SJCRH30 (cell line): ENCODE measurements at regions not wholly inside any gene's neighbourhood (a gene's known extent, or its start where the extent isn't known, plus 50 kb on each side); places are given as distances from the start of the nearest gene placed in this dataset.
"Not testable (repeated sequence)": the region's sequence is repeated elsewhere in the genome, so short reads cannot be mapped to it uniquely, and the experiment has no call there.

Experiments
- DNase-seq, 2 experiments: peaks; one replicate each; pipeline ENCODE4 v3.0.0-alpha.2; 2015 to 2020
- H3K27ac ChIP-seq: fragments of 250-450 bp; sonication (Bioruptor Pico); 2 replicates; pipeline ENCODE4 v1.5.1; 2020; ENCODE audit warnings: mild to moderate bottlenecking, moderate library complexity
- H3K27me3 ChIP-seq: fragments of 250-450 bp; sonication (Bioruptor Pico); 2 replicates; pipeline ENCODE4 v1.5.1; 2020; ENCODE audit warnings: mild to moderate bottlenecking, moderate library complexity
- H3K36me3 ChIP-seq: fragments of 250-450 bp; sonication (Bioruptor Pico); 2 replicates; pipeline ENCODE4 v1.5.1; 2020; ENCODE audit warnings: mild to moderate bottlenecking, moderate library complexity
- H3K4me1 ChIP-seq: fragments of 250-450 bp; sonication (Bioruptor Pico); 2 replicates; pipeline ENCODE4 v1.5.1; 2020; ENCODE audit warnings: mild to moderate bottlenecking, moderate library complexity
- H3K4me3 ChIP-seq: fragments of 250-450 bp; sonication (Bioruptor Pico); 2 replicates; pipeline ENCODE4 v1.5.1; 2020; ENCODE audit warnings: mild to moderate bottlenecking, moderate library complexity
- H3K9me3 ChIP-seq: fragments of 250-450 bp; sonication (Bioruptor Pico); replicated peaks from 2 replicates; pipeline ENCODE4 v1.5.1; 2020; ENCODE audit warnings: mild to moderate bottlenecking, moderate library complexity

DNA sequence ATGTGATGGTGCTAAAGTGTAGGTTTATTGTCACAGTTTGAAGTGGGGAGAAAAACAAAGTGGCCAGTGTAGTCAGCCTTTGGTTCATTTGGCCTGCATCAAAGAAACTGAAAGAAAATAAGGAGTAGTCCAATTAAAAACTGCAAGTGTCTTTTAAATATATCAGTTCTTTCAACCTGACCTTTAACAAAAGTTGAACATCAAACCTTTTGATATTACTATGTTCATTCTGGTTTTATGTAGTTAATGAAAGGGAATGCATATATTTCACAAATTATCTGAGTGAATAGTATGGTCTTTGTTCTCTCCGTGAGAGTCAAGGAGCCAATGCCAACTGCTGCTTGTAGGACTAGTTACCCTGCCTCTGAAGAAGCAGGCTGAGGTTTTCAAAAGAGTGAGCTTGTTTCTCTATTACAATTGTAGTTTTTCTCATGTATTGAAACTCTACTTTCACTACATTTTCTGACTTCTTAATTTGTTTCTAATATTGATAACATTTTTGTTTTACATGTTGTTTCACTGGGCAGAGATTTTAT is 1160.8 kb upstream of the LRRTM3 start:
- H3K36me3 ChIP-seq: no peaks in the 10 kb centered on the region
- no peak overlapping the region for H3K27ac ChIP-seq
- H3K4me1 ChIP-seq: no peaks in the 10 kb centered on the region
- DNase-seq: no peak
- H3K4me3 ChIP-seq: no peak overlapping the region
- no peaks in the 10 kb centered on the region for H3K9me3 ChIP-seq
- no peaks in the 10 kb centered on the region for H3K27me3 ChIP-seq

DNA sequence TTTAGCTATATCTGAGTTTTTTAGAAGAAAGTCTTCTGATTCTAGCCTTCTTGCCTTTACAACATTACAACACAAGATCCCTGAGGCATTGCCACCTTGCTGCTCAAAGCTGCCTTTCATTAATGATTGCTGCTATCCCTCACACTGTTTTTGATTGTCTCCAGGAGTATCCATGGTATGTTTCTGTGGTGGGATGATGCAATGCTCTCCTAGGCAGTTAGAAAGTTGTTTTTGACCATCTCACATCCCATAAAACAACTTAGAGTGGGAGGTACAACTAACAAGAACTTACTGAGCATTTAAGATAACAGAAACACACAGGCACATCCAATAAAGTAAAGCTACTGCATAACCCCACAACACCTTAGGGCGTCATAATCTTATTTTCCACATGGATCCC is 1156.0 kb upstream of the LRRTM3 start:
- Histone ChIP-seq H3K9me3 (no peaks in the 10 kb centered on the region), H3K27me3 (no peaks in the 10 kb centered on the region), H3K4me1 (no peaks in the 10 kb centered on the region), H3K4me3 (no peak overlapping the region), H3K36me3 (no peaks in the 10 kb centered on the region), H3K27ac (no peak overlapping the region)
- no peak for DNase-seq

DNA sequence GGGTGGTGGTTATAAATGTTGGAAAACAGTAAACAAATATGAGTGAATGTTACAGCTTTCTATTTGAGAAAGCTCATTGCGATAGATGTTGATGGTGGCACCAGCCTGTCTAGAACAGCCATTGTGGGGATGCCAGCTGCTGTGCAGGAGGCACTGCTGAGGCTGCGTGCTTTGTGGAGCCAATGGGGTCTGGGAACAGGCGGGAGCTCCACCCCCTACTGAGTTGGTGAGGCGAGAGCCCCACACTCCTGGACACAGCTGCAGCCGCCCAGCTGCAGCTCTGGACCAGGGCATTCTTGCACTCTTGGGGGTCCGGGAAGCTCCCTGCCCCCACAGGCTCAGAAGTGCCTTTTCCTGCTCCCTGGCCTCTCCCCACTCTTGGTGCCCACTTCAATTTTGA is 1147.1 kb upstream of the LRRTM3 start:
- no peak for DNase-seq
- Histone ChIP-seq H3K9me3 (no peaks in the 10 kb centered on the region), H3K4me1 (no peaks in the 10 kb centered on the region), H3K27me3 (no peaks in the 10 kb centered on the region), H3K27ac (no peak overlapping the region), H3K36me3 (no peaks in the 10 kb centered on the region), H3K4me3 (no peak overlapping the region)

DNA sequence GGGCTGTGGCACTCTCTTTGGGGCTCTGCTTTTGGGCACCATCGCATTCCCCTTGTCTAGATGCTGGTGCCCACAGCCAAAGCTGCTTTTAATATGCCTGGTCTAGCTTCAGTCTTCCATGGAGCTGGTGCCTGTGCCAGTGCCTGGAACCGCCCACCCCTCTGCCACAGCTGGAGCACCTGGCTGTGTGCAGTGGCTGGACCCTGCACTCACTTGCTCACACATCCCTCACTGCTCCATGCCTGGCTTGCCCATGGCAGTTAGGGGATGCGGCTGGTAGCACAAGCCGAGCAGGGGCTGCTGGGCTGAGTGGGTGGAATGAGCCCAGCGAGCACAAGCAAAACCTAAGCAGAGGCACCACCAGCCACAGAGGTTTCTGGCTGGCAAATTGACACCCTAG is 1145.9 kb upstream of the LRRTM3 start:
- Histone ChIP-seq H3K27ac (no peak overlapping the region), H3K4me3 (no peak overlapping the region), H3K27me3 (no peaks in the 10 kb centered on the region), H3K4me1 (no peaks in the 10 kb centered on the region), H3K9me3 (no peaks in the 10 kb centered on the region), H3K36me3 (no peaks in the 10 kb centered on the region)
- DNase-seq: no peak

DNA sequence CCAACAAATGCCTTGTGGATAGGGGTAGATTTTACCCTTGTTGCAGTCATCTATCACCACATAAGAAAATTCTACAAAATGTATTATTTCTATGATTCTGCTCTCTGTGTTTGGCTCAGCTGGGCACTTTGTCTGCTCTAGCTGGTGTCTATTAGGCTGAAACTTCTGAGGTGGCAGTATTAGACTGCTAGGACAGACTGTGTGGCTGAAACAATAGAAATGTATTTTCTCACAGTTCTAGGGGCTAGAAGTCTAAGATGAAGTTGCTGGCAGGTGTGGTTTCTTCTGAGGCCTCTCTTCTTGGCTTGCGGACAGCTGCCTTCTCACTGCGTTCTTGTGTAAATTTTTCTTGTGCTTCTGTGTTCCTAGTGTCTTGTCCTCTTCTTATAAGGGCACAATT is 1139.6 kb upstream of the LRRTM3 start:
- H3K27me3 ChIP-seq: no peaks in the 10 kb centered on the region
- H3K36me3 ChIP-seq: no peaks in the 10 kb centered on the region
- DNase-seq: no peak
- H3K27ac ChIP-seq: no peak overlapping the region
- H3K9me3 ChIP-seq: no peaks in the 10 kb centered on the region
- no peaks in the 10 kb centered on the region for H3K4me1 ChIP-seq
- H3K4me3 ChIP-seq: no peak overlapping the region

DNA sequence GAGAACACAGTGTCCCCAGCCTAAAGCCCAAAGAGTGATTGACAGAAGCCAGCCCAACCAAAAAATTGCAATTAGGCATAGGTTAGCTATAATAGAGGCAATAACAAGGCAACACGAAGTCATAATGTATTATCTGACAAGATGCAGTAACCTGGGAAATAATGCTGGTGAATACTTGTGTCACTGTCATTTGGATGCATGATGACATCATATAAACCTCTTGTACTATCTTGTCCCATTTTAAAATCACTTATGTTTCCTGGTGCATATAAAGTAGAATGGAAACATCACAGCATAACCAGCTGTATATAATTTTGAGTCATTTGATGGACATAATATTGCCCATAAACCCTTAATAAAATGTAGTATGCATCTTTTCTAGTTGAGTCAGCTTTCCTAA is 1138.3 kb upstream of the LRRTM3 start:
- Histone ChIP-seq H3K4me1 (no peaks in the 10 kb centered on the region), H3K9me3 (no peaks in the 10 kb centered on the region), H3K36me3 (no peaks in the 10 kb centered on the region), H3K27ac (no peak overlapping the region), H3K4me3 (no peak overlapping the region), H3K27me3 (no peaks in the 10 kb centered on the region)
- DNase-seq: no peak

DNA sequence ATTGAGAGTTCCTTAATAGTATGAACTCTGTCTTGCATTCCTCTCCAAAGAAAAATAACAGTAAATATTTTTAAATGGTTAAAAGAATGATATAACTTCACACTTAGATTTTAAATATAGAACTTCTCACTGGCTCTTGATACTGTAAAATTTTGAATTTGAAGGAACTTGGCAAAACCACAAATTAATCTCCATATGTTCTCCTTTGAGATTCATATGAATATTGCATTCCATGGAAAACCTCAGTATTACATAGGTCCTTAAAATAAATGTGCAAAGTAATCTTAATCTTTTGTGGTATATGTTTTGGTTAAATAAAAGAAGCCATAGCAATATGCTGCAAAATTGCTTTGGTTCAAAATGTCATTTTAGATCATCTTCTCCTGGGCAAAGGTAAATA is 1137.6 kb upstream of the LRRTM3 start:
- no peak for DNase-seq
- Histone ChIP-seq H3K4me1 (peaks cover under 1% of the 10 kb centered on the region; the same call in 1 of the 2 replicates), H3K36me3 (no peaks in the 10 kb centered on the region), H3K4me3 (no peak overlapping the region), H3K9me3 (no peaks in the 10 kb centered on the region), H3K27me3 (no peaks in the 10 kb centered on the region), H3K27ac (no peak overlapping the region)

DNA sequence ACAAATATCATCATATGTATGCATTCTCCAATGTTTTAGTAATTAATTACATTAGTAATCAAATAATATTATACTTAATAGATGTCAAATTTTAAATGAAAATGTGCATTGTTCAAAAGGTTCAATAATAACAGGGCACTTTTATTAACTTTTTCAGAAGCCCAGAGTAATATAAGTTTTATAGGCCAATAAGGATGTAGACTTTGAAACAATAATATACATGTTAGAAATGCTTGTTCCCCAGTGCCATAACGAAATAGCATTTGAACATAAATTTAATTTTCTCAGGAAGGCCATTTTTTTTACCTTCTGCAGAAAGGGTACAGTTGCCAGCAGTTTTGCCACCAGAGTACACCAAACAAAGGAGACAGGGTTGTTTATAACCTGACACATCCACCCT is 1133.9 kb upstream of the LRRTM3 start:
- no peak overlapping the region for H3K4me3 ChIP-seq
- no peaks in the 10 kb centered on the region for H3K36me3 ChIP-seq
- peaks cover 12% of the 10 kb centered on the region for H3K4me1 ChIP-seq
- DNase-seq: no peak
- no peaks in the 10 kb centered on the region for H3K9me3 ChIP-seq
- no peaks in the 10 kb centered on the region for H3K27me3 ChIP-seq
- H3K27ac ChIP-seq: no peak overlapping the region

DNA sequence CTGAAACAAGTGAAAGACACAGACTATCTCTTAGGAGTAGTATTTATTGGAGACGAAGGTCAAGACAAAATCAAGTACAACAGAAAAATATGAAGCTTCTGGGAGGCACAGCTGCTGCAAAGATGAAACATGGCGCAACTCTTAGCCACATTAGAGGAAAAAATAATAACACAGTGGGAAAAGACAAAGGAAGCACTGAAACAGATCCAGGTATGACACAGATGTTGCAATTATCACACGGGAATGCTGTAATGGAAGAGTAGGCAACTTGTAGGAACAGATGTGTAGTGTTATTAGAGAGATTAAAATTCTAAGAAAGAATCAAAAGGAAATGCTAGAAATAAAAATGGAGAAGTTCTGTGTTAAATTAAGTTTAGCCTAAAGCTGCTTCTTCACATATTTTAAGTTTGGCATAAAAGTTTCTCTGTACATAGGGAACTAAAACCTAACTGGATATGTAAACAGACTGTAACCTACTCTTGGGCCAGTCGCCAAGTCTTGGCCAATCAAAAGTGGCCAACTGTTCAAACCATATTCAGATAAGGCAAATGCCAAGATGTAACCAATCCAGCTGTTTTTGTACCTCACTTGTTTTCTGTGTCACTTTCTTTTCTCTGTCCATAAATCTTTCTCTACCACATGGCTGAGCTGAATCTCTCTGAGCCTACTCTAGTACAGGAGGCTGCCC is 1132.0 kb upstream of the LRRTM3 start:
- peak; percentile 38 to 70 for DNase-seq
- no peak overlapping the region for H3K4me3 ChIP-seq
- H3K27me3 ChIP-seq: no peaks in the 10 kb centered on the region
- H3K4me1 ChIP-seq: peaks cover 12% of the 10 kb centered on the region
- peak overlapping the region; percentile 33 for H3K27ac ChIP-seq
- H3K36me3 ChIP-seq: no peaks in the 10 kb centered on the region
- H3K9me3 ChIP-seq: no peaks in the 10 kb centered on the region

DNA sequence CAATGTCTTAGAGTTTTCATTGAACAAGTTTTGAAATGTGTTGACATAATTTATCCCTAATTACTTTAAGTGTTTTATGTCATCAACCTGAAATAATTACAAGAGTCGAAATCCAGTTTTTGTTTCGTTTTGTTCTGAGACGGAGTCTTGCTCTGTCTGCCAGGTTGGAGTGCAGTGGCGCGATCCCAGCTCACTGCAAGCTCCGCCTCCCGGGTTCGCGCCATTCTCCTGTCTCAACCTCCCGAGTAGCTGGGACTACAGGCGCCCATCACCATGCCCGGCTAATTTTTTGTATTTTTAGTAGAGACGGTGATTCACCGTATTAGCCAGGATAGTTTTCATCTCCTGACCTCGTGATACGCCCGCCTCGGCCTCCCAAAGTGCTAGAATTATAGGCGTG is 1131.0 kb upstream of the LRRTM3 start:
- not testable (repeated sequence) for DNase-seq, H3K36me3 ChIP-seq, H3K4me3 ChIP-seq, H3K27ac ChIP-seq, H3K9me3 ChIP-seq, H3K27me3 ChIP-seq
- peaks cover 12% of the 10 kb centered on the region for H3K4me1 ChIP-seq

DNA sequence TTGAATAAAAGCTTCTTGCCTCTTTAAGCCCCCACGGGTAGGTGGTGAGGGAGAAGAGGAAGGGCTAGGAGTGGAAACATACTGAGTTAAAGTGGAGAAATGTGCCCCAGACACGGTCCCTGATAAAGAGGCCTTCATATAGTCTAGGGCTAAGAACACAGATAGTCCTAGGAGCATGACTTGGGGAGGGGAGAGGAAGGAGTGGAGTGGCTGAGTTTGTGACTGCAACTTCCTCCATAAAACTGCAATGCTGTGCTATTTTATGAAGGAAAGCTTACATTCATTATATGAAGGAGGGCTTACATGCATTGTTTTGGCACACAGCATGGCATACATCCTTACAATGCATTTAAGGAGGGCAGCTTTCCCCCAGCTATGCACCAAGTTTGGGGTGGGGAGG is 1129.4 kb upstream of the LRRTM3 start:
- Histone ChIP-seq H3K4me1 (peaks cover 12% of the 10 kb centered on the region), H3K27me3 (no peaks in the 10 kb centered on the region), H3K36me3 (no peaks in the 10 kb centered on the region), H3K27ac (no peak overlapping the region), H3K4me3 (no peak overlapping the region), H3K9me3 (no peaks in the 10 kb centered on the region)
- no peak for DNase-seq

DNA sequence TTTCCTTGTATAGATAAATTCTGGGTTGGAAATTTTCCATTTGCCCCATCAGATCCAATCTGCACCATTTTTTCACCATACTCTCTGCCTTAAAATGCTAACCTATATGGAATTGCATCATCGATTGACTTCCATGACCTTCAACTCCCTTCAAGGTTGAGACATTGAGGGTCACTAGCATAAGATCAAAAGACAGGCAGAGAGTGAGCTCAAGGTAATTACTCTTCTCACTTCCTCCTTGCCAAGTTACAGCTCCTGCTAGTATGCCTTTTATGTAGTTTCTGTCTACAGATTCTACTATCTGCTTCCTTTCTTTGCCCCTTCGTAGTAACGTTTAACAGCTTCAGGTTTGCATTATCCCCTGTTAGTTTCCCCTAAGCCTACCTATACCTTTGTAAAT is 1127.7 kb upstream of the LRRTM3 start:
- Histone ChIP-seq H3K4me1 (peaks cover 12% of the 10 kb centered on the region), H3K27me3 (no peaks in the 10 kb centered on the region), H3K9me3 (no peaks in the 10 kb centered on the region), H3K4me3 (no peak overlapping the region), H3K36me3 (no peaks in the 10 kb centered on the region), H3K27ac (no peak overlapping the region)
- no peak for DNase-seq

DNA sequence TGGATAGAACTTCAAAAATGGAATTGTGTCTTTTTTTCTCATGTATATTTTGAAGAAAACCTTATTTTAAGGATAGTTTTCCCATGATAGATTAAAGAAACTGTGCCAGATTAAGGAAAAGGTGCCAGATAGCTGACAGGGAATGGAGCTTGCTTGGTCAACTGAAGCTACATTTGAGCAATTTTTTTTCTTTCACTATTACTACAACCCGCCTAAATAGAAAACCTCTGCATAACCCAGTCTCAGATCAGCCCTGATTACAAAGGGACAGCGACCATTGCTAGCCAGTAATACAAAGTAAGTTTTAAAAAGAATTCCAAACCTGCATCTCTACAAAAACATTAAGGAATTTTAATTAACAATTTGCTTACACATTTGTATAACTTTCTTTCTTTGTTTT is 1123.4 kb upstream of the LRRTM3 start:
- Histone ChIP-seq H3K4me1 (no peaks in the 10 kb centered on the region), H3K27me3 (no peaks in the 10 kb centered on the region), H3K27ac (no peak overlapping the region), H3K36me3 (no peaks in the 10 kb centered on the region), H3K9me3 (no peaks in the 10 kb centered on the region), H3K4me3 (no peak overlapping the region)
- no peak for DNase-seq

DNA sequence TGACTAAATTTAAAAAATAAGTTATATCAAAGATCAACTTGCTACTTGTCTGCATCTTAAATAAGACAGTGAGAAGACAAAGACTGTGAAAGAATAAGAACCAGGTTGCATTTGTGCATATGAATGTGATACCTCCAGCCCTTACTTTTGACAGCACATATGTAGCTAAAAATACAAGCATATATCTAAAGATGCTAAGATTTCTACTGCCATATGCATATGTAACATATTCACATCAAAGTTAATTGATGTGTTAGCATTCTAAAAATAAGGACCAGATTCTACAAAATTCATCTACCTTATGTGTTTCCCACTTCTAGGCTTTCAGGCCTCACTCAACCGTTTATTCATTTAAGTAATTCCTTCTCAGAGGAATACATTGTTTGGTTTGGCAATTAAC is 1120.3 kb upstream of the LRRTM3 start:
- H3K36me3 ChIP-seq: no peaks in the 10 kb centered on the region
- no peaks in the 10 kb centered on the region for H3K4me1 ChIP-seq
- no peak for DNase-seq
- H3K4me3 ChIP-seq: no peak overlapping the region
- no peak overlapping the region for H3K27ac ChIP-seq
- no peaks in the 10 kb centered on the region for H3K9me3 ChIP-seq
- no peaks in the 10 kb centered on the region for H3K27me3 ChIP-seq

DNA sequence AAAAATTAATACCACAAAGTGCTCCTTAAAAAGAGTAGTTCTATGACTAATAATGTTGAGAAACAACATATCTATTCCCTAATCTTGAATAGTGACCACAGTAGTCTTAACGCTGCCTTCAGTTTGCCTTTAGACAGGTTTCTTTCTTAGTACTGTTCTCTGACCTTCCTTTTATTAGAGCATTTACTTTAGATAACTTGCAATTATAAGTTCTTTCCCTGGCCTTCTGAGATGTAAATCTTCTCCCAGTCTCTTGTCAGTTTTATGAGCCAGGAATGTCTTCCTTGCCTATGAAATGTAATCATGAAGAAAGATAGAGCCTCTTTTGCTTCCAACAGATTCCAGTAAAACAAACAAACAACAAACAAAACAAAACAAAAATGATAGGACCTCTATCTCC is 1119.8 kb upstream of the LRRTM3 start:
- H3K4me1 ChIP-seq: no peaks in the 10 kb centered on the region
- H3K27ac ChIP-seq: no peak overlapping the region
- no peak overlapping the region for H3K4me3 ChIP-seq
- H3K36me3 ChIP-seq: no peaks in the 10 kb centered on the region
- no peak for DNase-seq
- no peaks in the 10 kb centered on the region for H3K9me3 ChIP-seq
- no peaks in the 10 kb centered on the region for H3K27me3 ChIP-seq

DNA sequence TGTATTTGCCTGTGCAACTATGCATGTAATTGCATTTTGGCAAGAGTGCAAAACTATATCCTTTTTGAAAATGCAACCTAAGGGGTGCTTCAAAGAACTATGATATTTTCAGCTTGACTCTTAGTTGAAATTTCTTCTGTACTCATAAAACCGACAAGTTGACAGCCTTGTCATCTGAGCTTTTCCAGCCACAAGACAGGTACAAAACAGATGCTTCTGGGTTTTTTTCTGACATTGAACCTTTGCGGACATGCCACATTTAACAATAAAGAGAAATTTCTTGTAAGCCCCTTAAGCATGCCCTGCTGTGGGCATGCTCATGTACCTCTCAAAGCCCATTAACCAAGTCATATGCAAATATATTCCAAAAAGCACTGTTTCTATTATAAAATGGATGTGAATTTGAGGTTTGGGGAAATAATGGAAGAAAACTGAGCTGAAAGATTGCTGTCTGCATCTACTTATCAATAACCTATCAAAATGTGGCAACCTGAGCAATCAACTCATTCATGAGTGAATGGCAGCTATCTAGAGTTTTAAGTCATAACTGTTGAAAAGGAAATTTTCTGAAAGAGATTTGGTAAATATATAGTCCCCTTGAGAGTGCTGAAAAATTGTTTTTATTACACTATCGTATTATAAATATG is 1117.0 kb upstream of the LRRTM3 start:
- no peak overlapping the region for H3K4me3 ChIP-seq
- H3K36me3 ChIP-seq: no peaks in the 10 kb centered on the region
- no peak for DNase-seq
- no peaks in the 10 kb centered on the region for H3K4me1 ChIP-seq
- H3K27me3 ChIP-seq: no peaks in the 10 kb centered on the region
- H3K27ac ChIP-seq: no peak overlapping the region
- no peaks in the 10 kb centered on the region for H3K9me3 ChIP-seq
